ENCODE measurements at regions not wholly inside any gene's neighbourhood (a gene's known extent, or its start where the extent isn't known, plus 50 kb on each side); places are given as distances from the start of the nearest gene placed in this dataset.

DNA sequence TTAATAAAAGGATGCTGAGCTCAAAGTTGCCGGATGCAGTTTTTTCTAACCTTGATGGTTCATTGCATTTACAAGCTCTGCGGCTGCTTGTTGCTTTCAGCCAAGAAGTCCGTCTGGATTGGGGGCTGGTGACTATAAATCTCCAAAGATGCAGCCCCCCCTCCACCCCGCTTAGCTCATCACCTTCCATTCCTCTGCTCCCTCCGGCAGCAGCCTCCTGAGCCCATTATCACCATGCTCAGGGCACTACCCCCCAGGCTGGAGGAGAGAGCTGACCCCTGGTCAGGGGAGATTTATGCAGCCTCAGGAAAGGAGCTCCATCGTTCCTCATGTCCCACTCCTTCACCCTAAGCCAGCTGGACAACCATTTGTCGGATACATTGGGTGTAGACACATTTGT is 55.3 kb upstream of the ZRANB1 start:
- Histone ChIP-seq H2AK5ac (ENCODE audit: low read depth, low read length) (no peak overlapping the region), H3K9ac (ENCODE audit: low read depth, low read length) (no peak overlapping the region), H2BK15ac (ENCODE audit: low read depth, low read length) (no peak overlapping the region), H3K9me3 (ENCODE audit: control insufficient read depth, insufficient read depth, low read length) (peaks cover 2% of the 10 kb centered on the region), H4K20me1 (ENCODE audit: insufficient read depth, low read length) (no peaks in the 10 kb centered on the region), H3K18ac (ENCODE audit: low read depth, low read length) (no peak overlapping the region), H3K9me1 (ENCODE audit: insufficient read depth, low read length) (peaks cover 2% of the 10 kb centered on the region; the same call in 1 of the 2 replicates), H2AFZ (replicated peaks; ENCODE audit: low read length, poor library complexity) (no peak overlapping the region), H4K8ac (ENCODE audit: low read depth in 2 of 2, low read length in 2 of 2) (no peak overlapping the region), H3K4me2 (ENCODE audit: low read depth, low read length) (no peak overlapping the region), H2BK20ac (ENCODE audit: low read depth, low read length) (no peak overlapping the region), H3K4me3 (ENCODE audit: insufficient read depth, low read depth, low read length) (no peak overlapping the region), H3K36me3 (ENCODE audit: control insufficient read depth, insufficient read depth, low read length) (no peaks in the 10 kb centered on the region), H3K56ac (ENCODE audit: extremely low read depth, insufficient read depth, low read length) (no peak overlapping the region), H3K27ac (ENCODE audit: insufficient read depth, low read length) (no peak overlapping the region), H4K5ac (ENCODE audit: low read depth, low read length) (no peak overlapping the region), H3K23ac (ENCODE audit: low read depth, low read length) (no peak overlapping the region), H4K91ac (ENCODE audit: insufficient read depth, low read depth, low read length) (no peak overlapping the region), H2AK9ac (replicated peaks; ENCODE audit: low read depth, low read length, poor library complexity) (no peak overlapping the region), H2BK120ac (ENCODE audit: low read depth, low read length) (no peak overlapping the region), H3K4ac (ENCODE audit: low read depth, low read length) (no peak overlapping the region), H3K4me1 (ENCODE audit: control insufficient read depth, insufficient read depth, low read length) (no peaks in the 10 kb centered on the region), H3K14ac (replicated peaks; ENCODE audit: low read depth, low read length) (no peak overlapping the region), H2BK5ac (ENCODE audit: low read depth, low read length, poor library complexity, severe bottlenecking) (no peak overlapping the region), H3K27me3 (ENCODE audit: control insufficient read depth, insufficient read depth, low read length) (peaks cover 5% of the 10 kb centered on the region), H3K79me1 (ENCODE audit: low read depth in 1 of 2, low read length in 2 of 2) (no peaks in the 10 kb centered on the region)
- in situ Hi-C loops (cut with MboI; ENCODE audit: low sequenced_read_pairs), result no loop called here
- WGBS, 2 experiments (ENCODE audit: extremely low coverage in 2 of 2, insufficient read length in 1 of 2), result 67% methylated on average over 3 of the region's 7 CpGs; no CpG with 5 or more reads in 1 of the 2 experiments
- TF ChIP-seq POLR2A (IDR thresholded peaks at IDR 0.05; ENCODE audit: low read depth, low read length) (no peak), MAFK (IDR thresholded peaks at IDR 0.05; ENCODE audit: low read depth, low read length) (no peak), SMC3 (IDR thresholded peaks at IDR 0.05; ENCODE audit: low read depth, low read length) (no peak), MXI1 (IDR thresholded peaks at IDR 0.05; ENCODE audit: borderline replicate concordance, low read depth, low read length) (no peak)
- DNase-seq, result no peak
- ATAC-seq (ENCODE audit: low read depth), result no peak
- no TSS peak for BruUV-seq (replicated peaks)
- dilution Hi-C loops (cut with HindIII; ENCODE audit: low sequenced_read_pairs, unreplicated experiment), result no loop called here
- intact Hi-C loops (cut with micrococcal nuclease), result no loop called here
- POLR2A ChIA-PET (ENCODE audit: unreplicated experiment), result no interaction called here
- CTCF ChIA-PET, result no interaction called here

Measured in IMR-90 (cell line).